Spleen (tissue), 11 donors: ENCODE measurements at regions not wholly inside any gene's neighbourhood (a gene's known extent, or its start where the extent isn't known, plus 50 kb on each side); places are given as distances from the start of the nearest gene placed in this dataset.

Experiments
- DNase-seq: peaks from one replicate; pipeline ENCODE4 v3.0.0-alpha.2; 2020
- H3K27ac ChIP-seq, 8 donors: fragments of 200-600 bp; sonication (generic) in 7 of 8; 1 replicate in 4 of 8; 2 replicates in 4 of 8; pipeline versions ENCODE4 v1.5.0 to v1.8.0; 2016 to 2021; ENCODE audit warnings: inconsistent platforms in 4 of 8, mild to moderate bottlenecking in 4 of 8, moderate library complexity in 1 of 8
- H3K27me3 ChIP-seq, 7 donors: fragments of 200-600 bp; sonication (generic) in 6 of 7; replicated peaks in 1 of 7; 1 replicate in 4 of 7; 2 replicates in 3 of 7; pipeline versions ENCODE4 v1.5.0 to v1.8.0; 2016 to 2021; ENCODE audit warnings: inconsistent platforms in 3 of 7, mild to moderate bottlenecking in 1 of 7
- H3K36me3 ChIP-seq, 6 donors: fragments of 200-600 bp; sonication (generic) in 5 of 6; 1 replicate in 4 of 6; 2 replicates in 2 of 6; pipeline versions ENCODE4 v1.5.0 to v1.8.0; 2016 to 2021; ENCODE audit warnings: inconsistent platforms in 2 of 6
- H3K4me1 ChIP-seq, 6 donors: fragments of 200-600 bp; sonication (generic) in 5 of 6; 1 replicate in 3 of 6; 2 replicates in 3 of 6; pipeline versions ENCODE4 v1.5.0 to v1.8.0; 2016 to 2021; ENCODE audit warnings: inconsistent platforms in 3 of 6
- H3K4me3 ChIP-seq, 8 donors: fragments of 200-600 bp; sonication (generic) in 7 of 8; 1 replicate in 4 of 8; 2 replicates in 4 of 8; pipeline versions ENCODE4 v1.5.0 to v1.8.0; 2016 to 2021; ENCODE audit warnings: inconsistent platforms in 4 of 8, mild to moderate bottlenecking in 4 of 8, moderate library complexity in 2 of 8
- H3K9me3 ChIP-seq, 8 donors: fragments of 200-600 bp; sonication (generic) in 7 of 8; 1 replicate in 4 of 8; 2 replicates in 4 of 8; pipeline versions ENCODE4 v1.5.0 to v1.8.0; 2016 to 2021; ENCODE audit warnings: inconsistent platforms in 4 of 8
- CTCF ChIP-seq, 11 experiments: fragments of 200-600 bp in 7 of 11; fragments of 450-650 bp in 4 of 11; sonication (generic) in 4 of 11; IDR thresholded peaks in 8 of 11; conservative IDR thresholded peaks in 3 of 11; 1 replicate in 7 of 11; 2 replicates in 4 of 11; pipeline versions ENCODE4 v1.4.0 to v1.8.0; 2016 to 2021; ENCODE audit warnings: antibody characterized with exemption in 11 of 11, inconsistent platforms in 4 of 11, mild to moderate bottlenecking in 1 of 11
- POLR2A ChIP-seq, 3 donors: fragments of 450-650 bp; IDR thresholded peaks; one replicate each; pipeline ENCODE4 v1.5.1; 2017; ENCODE audit warnings: antibody characterized with exemption in 3 of 3, mild to moderate bottlenecking in 1 of 3
- POLR2AphosphoS5 ChIP-seq, 3 donors: sonication (generic); formaldehyde crosslinking; IDR thresholded peaks; one replicate each; pipeline ENCODE4 v1.5.1; 2017; ENCODE audit warnings: antibody characterized with exemption in 3 of 3
- WGBS, 5 donors: extraction: QIAGEN DNeasy Blood & Tissue Kit in 3 of 5; methylation state at CpG; one replicate each; pipeline versions ENCODE4 v1.1.5 to v1.1.7; 2013 to 2018; 5-methylcytosine and 5-hydroxymethylcytosine counted together
- intact Hi-C: fragments of 100-400 bp; cut with DNase I; formaldehyde crosslinking; loops from one replicate; pipeline ENCODE4 v1.15.0; 2023; ENCODE audit warnings: low total_unique reads
- donor health status: healthy with polysubstance abuse.
- donor health status: DM: no; HTN: no; CAD: no; lungs with moderate emphysema.
- donor health status: DM: no; HTN: no; CAD: no.
- donor health status: Bipolar disorder and iron deficiency.
- donor health status: healthy.
- donor health status: DM: no; HTN: no; CAD: no.
- donor health status: DM: yes; HTN: yes; CAD: no.

- Histone ChIP-seq H3K9me3 (peaks cover 0 to 15% (median 4%) of the 10 kb centered on the region in 8 donors), H3K4me3 (no peak overlapping the region), H3K4me1 (no peaks in the 10 kb centered on the region), H3K36me3 (no peaks in the 10 kb centered on the region), H3K27me3 (no peaks in the 10 kb centered on the region), H3K27ac (no peak overlapping the region)
- no peak for DNase-seq
- 74 to 83% (median 81%) methylated on average over 2 of the region's 2 CpGs for whole genome bisulfite sequencing, 5 donors
- TF ChIP-seq CTCF (IDR thresholded peaks at IDR 0.05 in 8 of 11, conservative IDR thresholded peaks at IDR 0.05 in 3 of 11) (no peak), POLR2AphosphoS5 (IDR thresholded peaks at IDR 0.05) (no peak), POLR2A (IDR thresholded peaks at IDR 0.05) (no peak)
- intact Hi-C loops: no loop called here
Measured at GRCh38 chr7:52955522-52955921, 79.9 kb upstream of the POM121L12 start.

- DNase-seq: no peak
- no peaks in the 10 kb centered on the region for H3K27me3 ChIP-seq
- H3K4me1 ChIP-seq: no peaks in the 10 kb centered on the region
- H3K36me3 ChIP-seq: no peaks in the 10 kb centered on the region
- 88 to 99% (median 90%) methylated on average over 2 of the region's 2 CpGs for WGBS, 5 donors
- no peak overlapping the region for H3K27ac ChIP-seq
- no peak for TF ChIP-seq POLR2AphosphoS5 (IDR thresholded peaks at IDR 0.05)
- TF ChIP-seq POLR2A (IDR thresholded peaks at IDR 0.05): no peak
- intact Hi-C loops: no loop called here
- H3K9me3 ChIP-seq: peaks cover 0 to 43% (median 15%) of the 10 kb centered on the region in 8 donors
- H3K4me3 ChIP-seq: no peak overlapping the region
Measured at GRCh38 chr7:52944921-52945320, 90.5 kb upstream of the POM121L12 start.

GRCh38 chr7:52940481-52940880 is 95.0 kb upstream of the POM121L12 start:
- no peak for TF ChIP-seq POLR2A (IDR thresholded peaks at IDR 0.05)
- TF ChIP-seq POLR2AphosphoS5 (IDR thresholded peaks at IDR 0.05): no peak
- TF ChIP-seq CTCF (IDR thresholded peaks at IDR 0.05 in 8 of 11, conservative IDR thresholded peaks at IDR 0.05 in 3 of 11): no peak

GRCh38 chr7:52938455-52939133 is 96.8 kb upstream of the POM121L12 start:
- DNase-seq: no peak
- H3K9me3 ChIP-seq: peaks cover 0 to 28% (median 6%) of the 10 kb centered on the region in 8 donors
- no peaks in the 10 kb centered on the region for H3K27me3 ChIP-seq
- no peaks in the 10 kb centered on the region for H3K36me3 ChIP-seq
- H3K4me3 ChIP-seq: no peak overlapping the region
- intact Hi-C loops: no loop called here
- TF ChIP-seq POLR2A (IDR thresholded peaks at IDR 0.05): no peak
- no peak for TF ChIP-seq POLR2AphosphoS5 (IDR thresholded peaks at IDR 0.05)
- TF ChIP-seq CTCF (IDR thresholded peaks at IDR 0.05 in 8 of 11, conservative IDR thresholded peaks at IDR 0.05 in 3 of 11): no peak
- no peaks in the 10 kb centered on the region for H3K4me1 ChIP-seq
- no peak overlapping the region for H3K27ac ChIP-seq

More at GRCh38 chr7:52940481-52940880, 95.0 kb upstream of the POM121L12 start:
- intact Hi-C loops: no loop called here
- H3K27ac ChIP-seq: no peak overlapping the region
- H3K36me3 ChIP-seq: no peaks in the 10 kb centered on the region
- no peak for DNase-seq
- no peak overlapping the region for H3K4me3 ChIP-seq
- H3K9me3 ChIP-seq: peaks cover 0 to 20% (median 0%) of the 10 kb centered on the region in 8 donors
- H3K4me1 ChIP-seq: no peaks in the 10 kb centered on the region
- 50 to 66% (median 54%) methylated on average over 3 of the region's 3 CpGs for WGBS, 5 donors
- H3K27me3 ChIP-seq: no peaks in the 10 kb centered on the region
